ENCODE measurements at regions not wholly inside any gene's neighbourhood (a gene's known extent, or its start where the extent isn't known, plus 50 kb on each side); places are given as distances from the start of the nearest gene placed in this dataset.

DNA sequence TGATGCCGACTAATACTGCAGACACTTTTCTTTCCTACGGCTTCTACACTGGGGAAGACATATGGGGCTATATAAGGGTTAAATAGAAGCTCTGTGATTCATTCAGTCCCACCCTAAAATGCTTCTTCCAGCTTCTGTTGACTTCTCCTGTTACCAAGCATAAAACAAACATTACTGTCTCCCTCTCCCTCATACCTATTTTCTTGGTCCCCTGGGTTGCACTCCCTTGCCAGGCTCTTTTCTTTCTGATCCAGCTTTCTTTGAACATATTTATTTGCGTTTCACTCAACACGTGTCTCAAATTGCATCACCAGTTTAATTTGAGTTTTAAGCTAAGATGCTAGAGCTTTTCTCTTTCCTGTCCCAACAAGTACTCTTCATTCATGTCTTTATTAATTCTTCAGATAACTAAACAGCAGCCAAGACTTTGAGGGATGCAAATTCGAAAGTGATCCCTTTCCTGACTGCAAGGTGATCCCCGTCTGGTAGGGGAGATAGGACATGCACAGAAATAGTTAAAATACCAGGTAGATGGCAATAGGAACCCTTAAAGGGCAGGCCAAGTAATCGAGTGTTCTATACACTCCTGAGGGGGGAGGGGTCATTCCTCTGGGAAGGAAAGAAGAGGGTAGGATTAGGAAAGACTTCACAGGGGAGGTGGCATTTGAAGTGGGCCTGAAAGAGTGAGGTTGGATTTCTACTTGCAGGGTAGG is 198.6 kb upstream of the BCL6 start:
- H3K27ac ChIP-seq (ENCODE audit: poor library complexity, severe bottlenecking), result peak overlapping the region; percentile 2
- no peaks in the 10 kb centered on the region for H3K36me3 ChIP-seq (ENCODE audit: low read depth)
- ATAC-seq (ENCODE audit: low read depth) (peak; percentile 81), DNase-seq (ENCODE audit: low spot score) (no peak)
- H3K27me3 ChIP-seq (ENCODE audit: insufficient read depth, poor library complexity, severe bottlenecking), result no peaks in the 10 kb centered on the region
- H3K4me3 ChIP-seq (ENCODE audit: severe bottlenecking), result no peak overlapping the region
- TF ChIP-seq CTCF (IDR thresholded peaks at IDR 0.05; ENCODE audit: poor library complexity, severe bottlenecking), result no peak
- no peaks in the 10 kb centered on the region for H3K9me3 ChIP-seq (ENCODE audit: severe bottlenecking)
- H3K4me1 ChIP-seq (ENCODE audit: insufficient read depth, poor library complexity, severe bottlenecking), result peaks cover 13% of the 10 kb centered on the region

DNA sequence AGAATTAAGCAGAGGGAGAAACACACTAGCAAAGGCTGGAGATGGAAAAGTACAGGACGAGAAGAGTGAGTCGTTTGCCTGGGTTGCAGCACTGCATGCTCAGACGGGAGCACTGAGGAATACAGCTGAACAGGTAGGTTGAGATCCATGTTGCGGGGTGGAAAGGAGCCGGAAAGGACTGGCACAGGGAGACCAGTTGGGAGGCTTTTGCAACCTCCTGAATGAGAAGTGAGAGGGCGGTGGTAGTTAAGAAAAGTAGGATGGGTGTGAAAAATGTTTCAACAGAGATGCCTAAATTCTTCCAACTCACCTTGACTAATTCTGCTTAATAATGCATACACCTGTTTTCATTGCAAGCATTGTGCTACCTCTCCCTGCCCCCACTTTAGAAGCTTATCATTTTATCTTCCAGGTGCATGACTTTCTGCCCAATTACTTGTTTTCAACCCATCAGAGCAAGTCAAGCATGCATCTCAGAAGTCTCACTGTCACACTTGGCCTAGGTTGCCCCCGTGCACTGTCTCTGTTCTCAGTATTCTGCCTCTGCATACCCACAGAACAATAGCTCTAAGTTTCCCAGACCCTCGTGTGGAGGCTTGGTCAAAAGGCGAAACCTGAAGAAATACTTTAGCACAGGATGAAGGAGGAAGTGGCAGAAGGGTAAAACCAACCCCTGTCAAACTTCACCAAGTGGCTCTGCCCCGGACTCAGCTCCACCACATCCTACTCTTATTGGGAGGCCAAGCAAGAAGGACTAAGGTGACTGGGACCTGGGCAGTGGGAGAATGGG is 199.3 kb upstream of the BCL6 start:
- ATAC-seq (ENCODE audit: low read depth), result no peak
- DNase-seq (ENCODE audit: low spot score), result no peak
- peak overlapping the region; percentile 2 for H3K27ac ChIP-seq (ENCODE audit: poor library complexity, severe bottlenecking)

DNA sequence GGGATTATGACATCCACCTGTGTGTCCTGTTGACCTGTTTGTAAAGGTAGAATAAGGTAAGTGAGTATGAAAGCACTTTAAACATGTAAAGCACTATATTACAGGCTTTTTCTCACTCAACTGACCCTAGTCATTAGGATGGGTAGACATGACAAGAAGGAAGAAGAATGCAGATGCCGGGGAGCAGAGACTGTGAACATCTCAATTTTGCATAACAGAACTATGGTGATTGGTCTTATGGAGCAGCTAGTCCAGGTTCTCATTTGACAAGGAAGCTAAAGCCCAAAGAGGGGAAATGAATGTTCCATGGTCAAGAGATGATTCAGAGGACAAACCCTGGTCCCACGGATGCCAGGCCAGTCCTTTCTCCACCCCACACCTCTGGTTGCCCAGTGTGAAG is 200.1 kb upstream of the BCL6 start:
- Histone ChIP-seq H3K4me1 (ENCODE audit: insufficient read depth, poor library complexity, severe bottlenecking) (peaks cover 13% of the 10 kb centered on the region), H3K4me3 (ENCODE audit: severe bottlenecking) (no peak overlapping the region), H3K27me3 (ENCODE audit: insufficient read depth, poor library complexity, severe bottlenecking) (no peaks in the 10 kb centered on the region), H3K36me3 (ENCODE audit: low read depth) (no peaks in the 10 kb centered on the region), H3K27ac (ENCODE audit: poor library complexity, severe bottlenecking) (no peak overlapping the region), H3K9me3 (ENCODE audit: severe bottlenecking) (no peaks in the 10 kb centered on the region)
- ATAC-seq (ENCODE audit: low read depth), result no peak
- no peak for DNase-seq (ENCODE audit: low spot score)
- TF ChIP-seq CTCF (IDR thresholded peaks at IDR 0.05; ENCODE audit: poor library complexity, severe bottlenecking), result no peak

More for the DNA sequence above, 199.3 kb upstream of the BCL6 start:
- no peaks in the 10 kb centered on the region for H3K9me3 ChIP-seq (ENCODE audit: severe bottlenecking)
- no peaks in the 10 kb centered on the region for H3K36me3 ChIP-seq (ENCODE audit: low read depth)
- TF ChIP-seq CTCF (IDR thresholded peaks at IDR 0.05; ENCODE audit: poor library complexity, severe bottlenecking), result no peak
- peaks cover 13% of the 10 kb centered on the region for H3K4me1 ChIP-seq (ENCODE audit: insufficient read depth, poor library complexity, severe bottlenecking)
- H3K27me3 ChIP-seq (ENCODE audit: insufficient read depth, poor library complexity, severe bottlenecking), result no peaks in the 10 kb centered on the region
- no peak overlapping the region for H3K4me3 ChIP-seq (ENCODE audit: severe bottlenecking)

- Histone ChIP-seq H3K4me1 (ENCODE audit: insufficient read depth, poor library complexity, severe bottlenecking) (peaks cover 13% of the 10 kb centered on the region), H3K27ac (ENCODE audit: poor library complexity, severe bottlenecking) (no peak overlapping the region), H3K9me3 (ENCODE audit: severe bottlenecking) (no peaks in the 10 kb centered on the region), H3K36me3 (ENCODE audit: low read depth) (no peaks in the 10 kb centered on the region), H3K27me3 (ENCODE audit: insufficient read depth, poor library complexity, severe bottlenecking) (no peaks in the 10 kb centered on the region), H3K4me3 (ENCODE audit: severe bottlenecking) (no peak overlapping the region)
- DNase-seq (ENCODE audit: low spot score) (no peak), ATAC-seq (ENCODE audit: low read depth) (no peak)
- TF ChIP-seq CTCF (IDR thresholded peaks at IDR 0.05; ENCODE audit: poor library complexity, severe bottlenecking), result no peak
Observed at GRCh38 chr3:187946163-187946691, 201.0 kb upstream of the BCL6 start.

Data from RWPE2 (cell line).